Chondrocyte (in vitro differentiated cells): ENCODE measurements at regions not wholly inside any gene's neighbourhood (a gene's known extent, or its start where the extent isn't known, plus 50 kb on each side); places are given as distances from the start of the nearest gene placed in this dataset.
"Not testable (repeated sequence)": the region's sequence is repeated elsewhere in the genome, so short reads cannot be mapped to it uniquely, and the experiment has no call there.

Experiments
- DNase-seq: peaks from one replicate; pipeline ENCODE4 v3.0.0; 2021; ENCODE audit warnings: mixed read lengths, low spot score
- H3K27ac Mint-ChIP-seq: one replicate; pipeline ENCODE4 v1.8.0; 2021; ENCODE audit warnings: mild to moderate bottlenecking, moderate library complexity, mixed read lengths; ENCODE audit not compliant: unreplicated experiment
- H3K27me3 Mint-ChIP-seq: 2 replicates; pipeline ENCODE4 v1.8.0; 2021; ENCODE audit warnings: low read depth, mixed read lengths
- H3K36me3 Mint-ChIP-seq: 2 replicates; pipeline ENCODE4 v1.8.0; 2021; ENCODE audit warnings: low read depth, mixed read lengths
- H3K4me1 Mint-ChIP-seq: 2 replicates; pipeline ENCODE4 v1.8.0; 2021; ENCODE audit warnings: low read depth, mild to moderate bottlenecking, mixed read lengths
- H3K4me3 Mint-ChIP-seq: one replicate; pipeline ENCODE4 v1.8.0; 2021; ENCODE audit warnings: mild to moderate bottlenecking, moderate library complexity, mixed read lengths; ENCODE audit not compliant: unreplicated experiment
- H3K9me3 Mint-ChIP-seq: 2 replicates; pipeline ENCODE4 v1.8.0; 2021; ENCODE audit warnings: low read depth, mixed read lengths
- TF ChIP-seq, protein P1 (sequence below): fragments of 200-600 bp; sonication (generic); IDR thresholded peaks from 2 replicates; pipeline ENCODE4 v1.5.0; 2021; ENCODE audit warnings: antibody characterized with exemption, mild to moderate bottlenecking, moderate library complexity

DNA sequence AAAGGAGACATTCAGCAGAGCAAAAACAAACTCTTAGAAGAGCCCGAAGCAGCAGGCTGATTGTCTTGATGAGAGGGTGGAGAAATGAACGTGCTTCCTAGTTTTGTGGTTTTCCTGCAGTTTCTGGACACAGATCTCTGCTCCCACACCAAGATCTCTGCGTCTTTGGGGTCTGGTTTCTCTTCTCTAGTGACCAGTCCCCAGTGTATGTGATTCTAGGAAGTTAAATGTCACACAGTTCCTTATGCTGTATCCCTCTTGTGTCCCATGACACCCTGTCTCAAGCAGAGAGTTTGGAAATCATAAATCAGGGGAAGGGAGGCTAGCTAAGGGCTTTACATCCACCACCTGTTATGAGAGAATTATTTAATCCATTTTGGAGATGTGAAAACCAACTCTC, 55.4 kb upstream of the KLF14 start:
- Mint-ChIP-seq H3K4me1 (peaks cover 3% of the 10 kb centered on the region), H3K36me3 (peaks cover 1% of the 10 kb centered on the region), H3K27me3 (peaks cover 8% of the 10 kb centered on the region), H3K9me3 (peaks cover 4% of the 10 kb centered on the region), H3K27ac (no peak overlapping the region), H3K4me3 (no peak overlapping the region)
- DNase-seq: no peak
- TF ChIP-seq, protein P1, sequence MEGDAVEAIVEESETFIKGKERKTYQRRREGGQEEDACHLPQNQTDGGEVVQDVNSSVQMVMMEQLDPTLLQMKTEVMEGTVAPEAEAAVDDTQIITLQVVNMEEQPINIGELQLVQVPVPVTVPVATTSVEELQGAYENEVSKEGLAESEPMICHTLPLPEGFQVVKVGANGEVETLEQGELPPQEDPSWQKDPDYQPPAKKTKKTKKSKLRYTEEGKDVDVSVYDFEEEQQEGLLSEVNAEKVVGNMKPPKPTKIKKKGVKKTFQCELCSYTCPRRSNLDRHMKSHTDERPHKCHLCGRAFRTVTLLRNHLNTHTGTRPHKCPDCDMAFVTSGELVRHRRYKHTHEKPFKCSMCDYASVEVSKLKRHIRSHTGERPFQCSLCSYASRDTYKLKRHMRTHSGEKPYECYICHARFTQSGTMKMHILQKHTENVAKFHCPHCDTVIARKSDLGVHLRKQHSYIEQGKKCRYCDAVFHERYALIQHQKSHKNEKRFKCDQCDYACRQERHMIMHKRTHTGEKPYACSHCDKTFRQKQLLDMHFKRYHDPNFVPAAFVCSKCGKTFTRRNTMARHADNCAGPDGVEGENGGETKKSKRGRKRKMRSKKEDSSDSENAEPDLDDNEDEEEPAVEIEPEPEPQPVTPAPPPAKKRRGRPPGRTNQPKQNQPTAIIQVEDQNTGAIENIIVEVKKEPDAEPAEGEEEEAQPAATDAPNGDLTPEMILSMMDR: no peak

DNA sequence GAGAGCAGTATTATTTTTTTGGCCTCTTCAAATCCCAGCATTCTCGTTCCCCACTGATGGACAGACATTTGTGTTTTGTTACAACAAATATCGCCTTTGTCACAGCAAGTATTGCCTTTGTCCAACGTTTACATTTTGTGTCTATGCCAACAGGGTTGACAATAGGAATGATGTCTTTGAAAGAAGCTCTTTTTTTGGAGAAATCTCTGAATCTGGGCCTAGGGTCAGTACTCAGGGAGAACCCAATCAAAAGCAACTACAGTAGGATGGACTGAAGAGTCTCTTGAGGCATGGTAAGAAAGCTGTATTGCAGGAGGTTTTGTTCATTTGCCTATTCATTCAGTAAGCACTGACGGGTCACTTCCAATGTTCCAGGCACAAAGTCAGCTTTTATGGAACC, 57.7 kb upstream of the KLF14 start:
- Mint-ChIP-seq H3K4me1 (peaks cover 7% of the 10 kb centered on the region), H3K27me3 (no peaks in the 10 kb centered on the region), H3K36me3 (peaks cover 1% of the 10 kb centered on the region), H3K27ac (no peak overlapping the region), H3K4me3 (no peak overlapping the region), H3K9me3 (peaks cover 4% of the 10 kb centered on the region)
- TF ChIP-seq, protein P1: no peak
- no peak for DNase-seq

DNA sequence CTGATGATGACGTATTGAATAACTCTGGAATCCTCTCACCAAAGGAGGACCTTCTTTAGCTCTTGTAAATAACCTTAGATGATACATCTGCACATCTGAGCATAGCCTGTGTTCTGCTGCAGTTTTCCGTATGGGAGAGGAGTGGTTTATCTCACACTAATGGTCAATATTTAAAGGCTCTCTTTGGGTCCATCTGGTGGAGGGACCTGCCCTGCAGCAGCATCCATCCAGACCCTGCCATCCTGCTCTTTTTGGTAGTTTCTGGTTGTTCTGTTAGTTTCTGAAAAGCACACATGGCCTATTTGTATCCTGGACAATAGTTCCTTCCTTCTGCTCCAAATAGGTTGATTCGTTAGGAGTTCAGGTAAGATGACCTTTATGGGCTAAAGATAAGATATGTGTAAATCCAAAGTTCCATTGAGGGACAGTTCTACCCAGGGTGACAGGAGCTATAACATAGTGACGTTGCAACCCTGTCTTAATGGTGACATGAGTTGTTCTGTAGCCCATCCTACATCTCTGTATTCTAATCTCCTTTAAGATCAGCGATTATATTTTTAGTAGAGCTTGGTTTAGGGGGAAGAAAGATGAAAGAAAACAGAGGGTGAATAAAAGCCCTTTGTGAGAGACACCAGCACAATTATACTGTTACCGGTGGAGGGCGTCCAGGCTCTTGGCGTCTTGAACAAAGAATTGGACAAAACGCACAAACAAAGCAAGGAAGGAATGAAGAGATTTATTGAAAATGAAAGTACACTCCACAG, 60.0 kb upstream of the KLF14 start:
- Mint-ChIP-seq H3K27ac (no peak overlapping the region), H3K36me3 (peaks cover 3% of the 10 kb centered on the region), H3K4me1 (peaks cover 7% of the 10 kb centered on the region), H3K27me3 (peaks cover 6% of the 10 kb centered on the region), H3K9me3 (peaks cover 13% of the 10 kb centered on the region), H3K4me3 (no peak overlapping the region)
- DNase-seq: no peak
- TF ChIP-seq, protein P1: no peak

DNA sequence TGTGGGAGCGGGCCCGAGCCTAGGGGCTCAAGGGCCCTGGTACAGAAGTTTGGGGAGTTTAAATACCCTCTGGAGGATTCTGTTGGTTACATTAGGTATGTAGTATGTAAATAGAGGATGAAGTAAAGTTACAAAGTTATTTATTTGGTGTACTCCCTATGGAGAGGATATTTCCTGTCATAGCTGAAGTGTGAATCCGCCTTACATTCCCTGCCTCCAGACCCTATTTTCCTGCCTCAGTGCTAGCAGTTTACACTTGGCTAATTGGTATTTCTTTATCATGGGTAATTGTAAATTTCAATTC, 60.6 kb upstream of the KLF14 start:
- Mint-ChIP-seq H3K4me1 (peaks cover 7% of the 10 kb centered on the region), H3K36me3 (peaks cover 4% of the 10 kb centered on the region), H3K27ac (no peak overlapping the region), H3K27me3 (peaks cover 11% of the 10 kb centered on the region), H3K9me3 (peaks cover 13% of the 10 kb centered on the region), H3K4me3 (no peak overlapping the region)
- DNase-seq: no peak
- TF ChIP-seq, protein P1: no peak

DNA sequence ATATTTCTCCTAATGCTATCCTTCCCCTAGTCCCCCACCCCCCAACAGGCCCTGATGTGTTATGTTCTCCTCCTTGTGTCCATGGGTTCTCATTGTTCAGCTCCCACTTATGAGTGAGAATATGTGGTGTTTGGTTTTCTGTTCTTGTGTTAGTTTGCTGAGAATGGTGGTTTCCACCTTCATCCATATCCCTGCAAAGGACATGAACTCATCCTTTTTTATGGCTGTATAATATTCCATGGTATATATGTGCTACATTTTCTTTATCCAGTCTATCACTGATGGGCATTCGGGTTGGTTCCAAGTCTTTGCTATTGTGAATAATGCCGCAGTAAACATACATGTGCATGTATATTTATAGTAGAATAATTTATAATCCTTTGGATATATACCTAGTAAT, 62.4 kb upstream of the KLF14 start:
- H3K4me3 Mint-ChIP-seq, H3K36me3 Mint-ChIP-seq, H3K27ac Mint-ChIP-seq, H3K4me1 Mint-ChIP-seq, DNase-seq: not testable (repeated sequence)
- H3K9me3 Mint-ChIP-seq: peaks cover 13% of the 10 kb centered on the region
- peaks cover 27% of the 10 kb centered on the region for H3K27me3 Mint-ChIP-seq

DNA sequence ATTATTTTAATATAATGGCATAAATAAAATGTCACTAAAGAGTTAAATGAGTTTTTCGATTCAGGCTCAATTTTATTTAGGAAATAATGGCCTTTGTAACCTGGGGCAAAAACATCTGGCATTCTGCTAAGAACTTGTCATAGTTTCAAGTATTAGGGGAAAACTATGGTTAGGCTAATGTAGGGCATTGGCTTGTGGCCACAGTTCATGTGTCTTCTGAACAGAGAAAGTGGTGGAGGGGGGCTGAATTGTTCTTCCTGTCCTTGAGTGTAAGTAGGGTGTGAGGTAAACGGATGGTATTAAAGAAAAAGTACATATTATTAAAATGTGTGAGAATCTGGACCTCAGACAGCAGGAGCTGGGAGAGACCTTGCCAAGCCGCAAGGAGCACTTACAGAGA, 69.1 kb upstream of the KLF14 start:
- Mint-ChIP-seq H3K27me3 (peaks cover 26% of the 10 kb centered on the region), H3K36me3 (peaks cover 4% of the 10 kb centered on the region), H3K4me3 (no peak overlapping the region), H3K4me1 (peaks cover 11% of the 10 kb centered on the region), H3K27ac (no peak overlapping the region), H3K9me3 (no peaks in the 10 kb centered on the region)
- TF ChIP-seq, protein P1: no peak
- DNase-seq: no peak
